HepG2 (cell line): ENCODE measurements at regions not wholly inside any gene's neighbourhood (a gene's known extent, or its start where the extent isn't known, plus 50 kb on each side); places are given as distances from the start of the nearest gene placed in this dataset.

Source experiments
- ATAC-seq: fragments of 200-7000 bp; cut with Tn5 transposase; 3 replicates; pipeline ENCODE4 v1.9.1; 2020; ENCODE audit warnings: mild to moderate bottlenecking, moderate library complexity
- BruUV-seq: library from RNA; stranded (reverse); fragments of 400-500 nt; replicated peaks from 2 replicates; lab custom pipeline; 2021; lab: Mats Ljungman, UMichigan
- CTCF ChIA-PET: fragments of 300-600 bp; formaldehyde crosslinking; extraction: SDS; loops from one replicate; lab custom pipeline; 2021; ENCODE audit warnings: low total read pairs, inconsistent platforms, low intra/inter-chr PET ratio; lab: Yijun Ruan, JAX
- POLR2A ChIA-PET: fragments of 350-600 bp; sonication (Branson Sonifier 250); formaldehyde crosslinking; loops from one replicate; lab custom pipeline; 2020; ENCODE audit warnings: antibody characterized with exemption, inconsistent platforms; lab: Yijun Ruan, JAX
- DNase-seq: peaks from one replicate; pipeline ENCODE4 v3.0.0-alpha.2; 2015; ENCODE audit warnings: low spot score
- FAIRE-seq: peaks from 3 replicates; lab custom pipeline; 2011; peaks lifted over from hg19 to GRCh38; lab: Jason Lieb, UNC
- H2AFZ ChIP-seq: one replicate; pipeline ENCODE4 v1.6.1; 2011; ENCODE audit warnings: low read length, inconsistent platforms
- H3K27ac ChIP-seq: fragments of 300-600 bp; 3 replicates; pipeline ENCODE4 v1.8.0; 2011; ENCODE audit warnings: mixed run types, mild to moderate bottlenecking, mixed read lengths, low read length, inconsistent platforms; ENCODE audit not compliant: insufficient read depth; ENCODE audit errors: extremely low read length
- H3K27me3 ChIP-seq, 2 experiments: fragments of 200-600 bp in 1 of 2; 2 replicates in 1 of 2; 3 replicates in 1 of 2; pipeline versions ENCODE4 v1.6.0 to v1.8.0; 2011; ENCODE audit warnings: low read length in 2 of 2, mild to moderate bottlenecking in 2 of 2, moderate library complexity in 2 of 2, inconsistent platforms in 1 of 2; ENCODE audit not compliant: insufficient read depth in 2 of 2, control insufficient read depth in 1 of 2
- H3K36me3 ChIP-seq, 2 experiments: fragments of 200-600 bp in 1 of 2; replicated peaks in 1 of 2; 2 replicates in 1 of 2; 3 replicates in 1 of 2; pipeline versions ENCODE4 v1.5.1 to v1.8.0; 2011; ENCODE audit warnings: low read length in 2 of 2, inconsistent platforms in 1 of 2; ENCODE audit not compliant: insufficient read depth in 2 of 2, control insufficient read depth in 1 of 2
- H3K4me1 ChIP-seq: 2 replicates; pipeline ENCODE4 v1.5.1; 2012; ENCODE audit warnings: low read length, inconsistent platforms; ENCODE audit not compliant: insufficient read depth
- H3K4me2 ChIP-seq: 2 replicates; pipeline ENCODE4 v1.6.0; 2011; ENCODE audit warnings: low read depth, low read length, inconsistent platforms
- H3K4me3 ChIP-seq, 3 experiments: fragments of 200-600 bp in 1 of 3; sonication (generic), shearing (Covaris generic) in 1 of 3; replicated peaks in 1 of 3; 2 replicates each; pipeline ENCODE4 v1.5.1; 2011 to 2016; ENCODE audit warnings: low read length in 3 of 3, inconsistent platforms in 2 of 3, low read depth in 2 of 3, mild to moderate bottlenecking in 2 of 3, control low read depth in 1 of 3, mixed read lengths in 1 of 3; ENCODE audit not compliant: insufficient read depth in 1 of 3
- H3K79me2 ChIP-seq: one replicate; pipeline ENCODE4 v1.6.1; 2011; ENCODE audit warnings: low read length, inconsistent platforms; ENCODE audit not compliant: insufficient read depth
- H3K9ac ChIP-seq: 2 replicates; pipeline ENCODE4 v1.6.0; 2011; ENCODE audit warnings: mild to moderate bottlenecking, low read depth, low read length, inconsistent platforms; ENCODE audit not compliant: insufficient read depth
- H3K9me3 ChIP-seq: 2 replicates; pipeline ENCODE4 v1.5.1; 2012; ENCODE audit warnings: mild to moderate bottlenecking, low read length
- H4K20me1 ChIP-seq: 2 replicates; pipeline ENCODE4 v1.6.0; 2011; ENCODE audit warnings: inconsistent platforms, mild to moderate bottlenecking, low read length, moderate library complexity; ENCODE audit not compliant: insufficient read depth
- CTCF ChIP-seq: sonication (generic); formaldehyde crosslinking; IDR thresholded peaks from 2 replicates; pipeline ENCODE4 v1.5.0; 2020; ENCODE audit warnings: mild to moderate bottlenecking, missing genetic modification reagents, moderate library complexity
- HNF4A ChIP-seq: sonication (generic); formaldehyde crosslinking; IDR thresholded peaks from 2 replicates; pipeline ENCODE4 v1.4.0; 2020; ENCODE audit warnings: missing genetic modification reagents
- JARID2 ChIP-seq: sonication (generic); formaldehyde crosslinking; IDR thresholded peaks from 2 replicates; pipeline ENCODE4 v1.8.1; 2023; ENCODE audit warnings: missing genetic modification reagents, inconsistent platforms; ENCODE audit not compliant: insufficient replicate concordance
- SALL2 ChIP-seq: sonication (generic); formaldehyde crosslinking; IDR thresholded peaks from 2 replicates; pipeline ENCODE4 v1.8.1; 2023; ENCODE audit warnings: mild to moderate bottlenecking, missing genetic modification reagents, inconsistent platforms
- XRCC5 ChIP-seq: fragments of 200-400 bp; formaldehyde crosslinking; optimal IDR thresholded peaks from 2 replicates; pipeline ENCODE3; 2017; ENCODE audit warnings: mild to moderate bottlenecking, low read length
- ZFP36 ChIP-seq: fragments of 150-350 bp; IDR thresholded peaks from 2 replicates; pipeline ENCODE4 v1.6.1; 2018; ENCODE audit warnings: borderline replicate concordance, low read length, low read depth; ENCODE audit not compliant: partially characterized antibody
- ZNF883 ChIP-seq: sonication (generic); formaldehyde crosslinking; IDR thresholded peaks from 2 replicates; pipeline ENCODE4 v1.5.1; 2020; ENCODE audit warnings: mild to moderate bottlenecking, missing genetic modification reagents; ENCODE audit errors: not compliant biosample characterization
- WGBS: methylation state at CpG from one replicate; pipeline ENCODE4 v1.1.6; 2017; ENCODE audit warnings: low lambda C conversion rate; 5-methylcytosine and 5-hydroxymethylcytosine counted together
- in situ Hi-C: cut with HindIII; loops from 2 replicates; pipeline ENCODE4 v1.10.0; 2017; ENCODE audit warnings: low pct_unique_long_range_greater_than_20kb; ENCODE audit not compliant: extremely low pct_ligation_motif_present
- intact Hi-C: fragments of 100-400 bp; cut with micrococcal nuclease; formaldehyde crosslinking; loops from one replicate; pipeline ENCODE4 v1.10.0; 2022; ENCODE audit not compliant: unreplicated experiment
- TF ChIP-seq, protein P1 (sequence below): sonication (generic); formaldehyde crosslinking; IDR thresholded peaks from 2 replicates; pipeline ENCODE4 v1.8.1; 2023; ENCODE audit warnings: missing genetic modification reagents, inconsistent platforms, borderline replicate concordance

- TF ChIP-seq HNF4A (CRISPR knock-in tag), result no peak
- no peak for TF ChIP-seq ZFP36
- TF ChIP-seq CTCF (CRISPR knock-in tag), result peak; percentile 14; the same call in 1 of the 2 replicates
- no peak for TF ChIP-seq JARID2
- TF ChIP-seq, protein P1, sequence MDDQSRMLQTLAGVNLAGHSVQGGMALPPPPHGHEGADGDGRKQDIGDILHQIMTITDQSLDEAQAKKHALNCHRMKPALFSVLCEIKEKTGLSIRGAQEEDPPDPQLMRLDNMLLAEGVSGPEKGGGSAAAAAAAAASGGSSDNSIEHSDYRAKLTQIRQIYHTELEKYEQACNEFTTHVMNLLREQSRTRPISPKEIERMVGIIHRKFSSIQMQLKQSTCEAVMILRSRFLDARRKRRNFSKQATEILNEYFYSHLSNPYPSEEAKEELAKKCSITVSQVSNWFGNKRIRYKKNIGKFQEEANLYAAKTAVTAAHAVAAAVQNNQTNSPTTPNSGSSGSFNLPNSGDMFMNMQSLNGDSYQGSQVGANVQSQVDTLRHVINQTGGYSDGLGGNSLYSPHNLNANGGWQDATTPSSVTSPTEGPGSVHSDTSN (CRISPR knock-in tag), result no peak
- no peak for TF ChIP-seq XRCC5
- TF ChIP-seq SALL2, result no peak
- TF ChIP-seq ZNF883 (CRISPR knock-in tag), result no peak
- TF ChIP-seq, all 625 proteins: peak for 1
- no peaks in the 10 kb centered on the region for H3K36me3 ChIP-seq
- peaks cover 75% of the 10 kb centered on the region for H3K9me3 ChIP-seq
- intact Hi-C loops, result no loop called here
- no peak overlapping the region for H3K27ac ChIP-seq
- ATAC-seq (no peak), FAIRE-seq (no peak), DNase-seq (no peak)
- CTCF ChIA-PET, result no interaction called here
- no peak overlapping the region for H3K4me2 ChIP-seq
- no peaks in the 10 kb centered on the region for H3K27me3 ChIP-seq
- H3K79me2 ChIP-seq, result no peaks in the 10 kb centered on the region
- no peaks in the 10 kb centered on the region for H3K4me1 ChIP-seq
- no peaks in the 10 kb centered on the region for H4K20me1 ChIP-seq
- POLR2A ChIA-PET, result no interaction called here
- in situ Hi-C loops, result no loop called here
- no peak overlapping the region for H2AFZ ChIP-seq
- 89% methylated on average over 42 of the region's 42 CpGs for WGBS
- no peak overlapping the region for H3K9ac ChIP-seq
- no TSS peak for BruUV-seq
- H3K4me3 ChIP-seq, result no peak overlapping the region
Observed at GRCh38 chr2:83517727-83518368, 941.2 kb downstream of the SUCLG1 start.
